ENCODE measurements at regions not wholly inside any gene's neighbourhood (a gene's known extent, or its start where the extent isn't known, plus 50 kb on each side); places are given as distances from the start of the nearest gene placed in this dataset.
"Not testable (repeated sequence)": the region's sequence is repeated elsewhere in the genome, so short reads cannot be mapped to it uniquely, and the experiment has no call there.

- DNase-seq: no peak
- Histone ChIP-seq H2AK5ac (ENCODE audit: low read length) (no peak overlapping the region), H2BK5ac (ENCODE audit: low read depth, low read length, poor library complexity) (no peak overlapping the region), H2BK120ac (ENCODE audit: insufficient read depth, low read length, poor library complexity) (no peak overlapping the region), H3K27ac (ENCODE audit: low read depth, low read length) (no peak overlapping the region), H2AFZ (ENCODE audit: insufficient read depth, low read length, poor library complexity) (no peak overlapping the region), H3K4me3 (ENCODE audit: low read depth, low read length) (no peak overlapping the region), H3K27me3 (ENCODE audit: insufficient read depth, low read length) (no peaks in the 10 kb centered on the region), H4K91ac (ENCODE audit: low read depth, low read length) (no peak overlapping the region), H3K4ac (ENCODE audit: low read depth, low read length) (no peak overlapping the region), H3K79me2 (ENCODE audit: control insufficient read depth, insufficient read depth, low read length, poor library complexity) (no peaks in the 10 kb centered on the region), H3K9me3 (ENCODE audit: insufficient read depth, low read depth, low read length) (no peaks in the 10 kb centered on the region), H4K12ac (ENCODE audit: low read depth, low read length) (no peak overlapping the region), H3K4me2 (ENCODE audit: low read length) (no peak overlapping the region), H3K79me1 (ENCODE audit: low read length) (no peaks in the 10 kb centered on the region), H3K36me3 (ENCODE audit: control insufficient read depth in 1 of 2, insufficient read depth in 2 of 2, low read length in 2 of 2) (no peaks in the 10 kb centered on the region), H4K8ac (ENCODE audit: low read depth, low read length) (no peak overlapping the region), H3K4me1 (ENCODE audit: control insufficient read depth in 1 of 2, insufficient read depth in 2 of 2, low read length in 2 of 2) (no peaks in the 10 kb centered on the region), H3K23ac (ENCODE audit: low read length) (no peak overlapping the region), H2BK12ac (ENCODE audit: low read length) (no peak overlapping the region), H3K18ac (ENCODE audit: low read length) (no peak overlapping the region), H3K14ac (ENCODE audit: low read length) (no peak overlapping the region), H3K9ac (ENCODE audit: low read length) (no peak overlapping the region)
- WGBS (ENCODE audit: extremely low coverage, insufficient coverage, insufficient read length): no CpG with 5 or more reads among the region's 1 CpG
Observed at GRCh38 chr13:90592943-90593342, 754.5 kb upstream of the MIR17HG start.

DNA sequence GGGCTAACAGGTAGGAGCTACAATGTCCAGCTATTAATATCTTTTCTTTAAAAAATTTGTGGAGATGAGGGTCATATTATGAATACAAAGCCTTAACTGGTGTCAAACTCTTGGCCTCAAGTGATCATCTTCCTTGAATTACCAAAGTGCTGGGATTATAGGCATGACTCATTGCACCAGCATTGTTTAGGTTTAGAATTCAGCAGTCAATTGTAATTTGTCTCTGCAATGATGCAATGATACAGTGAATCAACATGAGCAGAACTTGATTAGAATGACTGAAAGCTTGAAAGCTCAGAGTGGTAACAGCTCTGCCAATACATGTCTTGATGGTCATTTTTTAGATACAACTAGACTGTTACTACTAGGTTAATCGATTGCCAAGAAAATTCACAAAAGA lies 752.8 kb upstream of the MIR17HG start:
- Histone ChIP-seq H3K27me3 (ENCODE audit: insufficient read depth, low read length) (no peaks in the 10 kb centered on the region), H3K4me2 (ENCODE audit: low read length) (no peak overlapping the region), H4K8ac (ENCODE audit: low read depth, low read length) (no peak overlapping the region), H3K79me1 (ENCODE audit: low read length) (no peaks in the 10 kb centered on the region), H2BK120ac (ENCODE audit: insufficient read depth, low read length, poor library complexity) (no peak overlapping the region), H3K9me3 (ENCODE audit: insufficient read depth, low read depth, low read length) (no peaks in the 10 kb centered on the region), H3K4me3 (ENCODE audit: low read depth, low read length) (no peak overlapping the region), H2BK5ac (ENCODE audit: low read depth, low read length, poor library complexity) (no peak overlapping the region), H2BK12ac (ENCODE audit: low read length) (no peak overlapping the region), H3K27ac (ENCODE audit: low read depth, low read length) (no peak overlapping the region), H3K4ac (ENCODE audit: low read depth, low read length) (no peak overlapping the region), H3K79me2 (ENCODE audit: control insufficient read depth, insufficient read depth, low read length, poor library complexity) (no peaks in the 10 kb centered on the region), H3K4me1 (ENCODE audit: control insufficient read depth in 1 of 2, insufficient read depth in 2 of 2, low read length in 2 of 2) (no peaks in the 10 kb centered on the region), H3K23ac (ENCODE audit: low read length) (no peak overlapping the region), H2AK5ac (ENCODE audit: low read length) (no peak overlapping the region), H3K18ac (ENCODE audit: low read length) (no peak overlapping the region), H4K12ac (ENCODE audit: low read depth, low read length) (no peak overlapping the region), H2AFZ (ENCODE audit: insufficient read depth, low read length, poor library complexity) (no peak overlapping the region), H3K36me3 (ENCODE audit: control insufficient read depth in 1 of 2, insufficient read depth in 2 of 2, low read length in 2 of 2) (no peaks in the 10 kb centered on the region), H3K14ac (ENCODE audit: low read length) (no peak overlapping the region), H3K9ac (ENCODE audit: low read length) (no peak overlapping the region), H4K91ac (ENCODE audit: low read depth, low read length) (no peak overlapping the region)
- WGBS (ENCODE audit: extremely low coverage, insufficient coverage, insufficient read length): no CpG with 5 or more reads among the region's 1 CpG
- no peak for DNase-seq

GRCh38 chr13:90605664-90606063 lies 741.8 kb upstream of the MIR17HG start:
- no peak overlapping the region for H2BK5ac ChIP-seq (ENCODE audit: low read depth, low read length, poor library complexity)
- H2BK120ac ChIP-seq (ENCODE audit: insufficient read depth, low read length, poor library complexity): no peak overlapping the region
- no peak overlapping the region for H3K4ac ChIP-seq (ENCODE audit: low read depth, low read length)
- no peaks in the 10 kb centered on the region for H3K9me3 ChIP-seq (ENCODE audit: insufficient read depth, low read depth, low read length)
- no peaks in the 10 kb centered on the region for H3K4me1 ChIP-seq (ENCODE audit: control insufficient read depth in 1 of 2, insufficient read depth in 2 of 2, low read length in 2 of 2)
- WGBS (ENCODE audit: extremely low coverage, insufficient coverage, insufficient read length): no CpG with 5 or more reads among the region's 1 CpG
- no peak for DNase-seq
- no peaks in the 10 kb centered on the region for H3K36me3 ChIP-seq (ENCODE audit: control insufficient read depth in 1 of 2, insufficient read depth in 2 of 2, low read length in 2 of 2)
- no peak overlapping the region for H3K14ac ChIP-seq (ENCODE audit: low read length)
- H3K23ac ChIP-seq (ENCODE audit: low read length): no peak overlapping the region
- no peak overlapping the region for H2BK12ac ChIP-seq (ENCODE audit: low read length)
- no peak overlapping the region for H3K18ac ChIP-seq (ENCODE audit: low read length)
- no peaks in the 10 kb centered on the region for H3K79me2 ChIP-seq (ENCODE audit: control insufficient read depth, insufficient read depth, low read length, poor library complexity)
- no peak overlapping the region for H3K4me3 ChIP-seq (ENCODE audit: low read depth, low read length)
- no peak overlapping the region for H4K8ac ChIP-seq (ENCODE audit: low read depth, low read length)
- no peak overlapping the region for H2AK5ac ChIP-seq (ENCODE audit: low read length)
- no peaks in the 10 kb centered on the region for H3K27me3 ChIP-seq (ENCODE audit: insufficient read depth, low read length)
- H4K12ac ChIP-seq (ENCODE audit: low read depth, low read length): no peak overlapping the region
- no peaks in the 10 kb centered on the region for H3K79me1 ChIP-seq (ENCODE audit: low read length)
- no peak overlapping the region for H3K9ac ChIP-seq (ENCODE audit: low read length)
- H2AFZ ChIP-seq (ENCODE audit: insufficient read depth, low read length, poor library complexity): no peak overlapping the region
- no peak overlapping the region for H3K4me2 ChIP-seq (ENCODE audit: low read length)
- no peak overlapping the region for H4K91ac ChIP-seq (ENCODE audit: low read depth, low read length)
- no peak overlapping the region for H3K27ac ChIP-seq (ENCODE audit: low read depth, low read length)

GRCh38 chr13:90606921-90607320 lies 740.6 kb upstream of the MIR17HG start:
- not testable (repeated sequence) for H3K18ac ChIP-seq (ENCODE audit: low read length); H2AFZ ChIP-seq (ENCODE audit: insufficient read depth, low read length, poor library complexity); DNase-seq; H2BK12ac ChIP-seq (ENCODE audit: low read length); H3K9me3 ChIP-seq (ENCODE audit: insufficient read depth, low read depth, low read length); H3K4me3 ChIP-seq (ENCODE audit: low read depth, low read length); H3K36me3 ChIP-seq (ENCODE audit: control insufficient read depth in 1 of 2, insufficient read depth in 2 of 2, low read length in 2 of 2); H3K79me1 ChIP-seq (ENCODE audit: low read length); H4K12ac ChIP-seq (ENCODE audit: low read depth, low read length); H3K4me2 ChIP-seq (ENCODE audit: low read length); H3K23ac ChIP-seq (ENCODE audit: low read length); H3K27ac ChIP-seq (ENCODE audit: low read depth, low read length); H3K9ac ChIP-seq (ENCODE audit: low read length); H3K4me1 ChIP-seq (ENCODE audit: control insufficient read depth in 1 of 2, insufficient read depth in 2 of 2, low read length in 2 of 2); H4K91ac ChIP-seq (ENCODE audit: low read depth, low read length); H2AK5ac ChIP-seq (ENCODE audit: low read length); H2BK120ac ChIP-seq (ENCODE audit: insufficient read depth, low read length, poor library complexity); H2BK5ac ChIP-seq (ENCODE audit: low read depth, low read length, poor library complexity); H3K27me3 ChIP-seq (ENCODE audit: insufficient read depth, low read length); H3K4ac ChIP-seq (ENCODE audit: low read depth, low read length); H4K8ac ChIP-seq (ENCODE audit: low read depth, low read length); H3K79me2 ChIP-seq (ENCODE audit: control insufficient read depth, insufficient read depth, low read length, poor library complexity); H3K14ac ChIP-seq (ENCODE audit: low read length)
- no CpG with 5 or more reads among the region's 6 CpGs for WGBS (ENCODE audit: extremely low coverage, insufficient coverage, insufficient read length)

Data from trophoblast cell (in vitro differentiated cells and primary cell).